Activated CD4-positive, alpha-beta T cell treated with anti-CD3 and anti-CD28 coated beads for 48 hours (primary cell): ENCODE measurements at regions not wholly inside any gene's neighbourhood (a gene's known extent, or its start where the extent isn't known, plus 50 kb on each side); places are given as distances from the start of the nearest gene placed in this dataset.

Experiments used
- DNase-seq: peaks from one replicate; pipeline ENCODE4 v3.0.0-alpha.2; 2020

DNA sequence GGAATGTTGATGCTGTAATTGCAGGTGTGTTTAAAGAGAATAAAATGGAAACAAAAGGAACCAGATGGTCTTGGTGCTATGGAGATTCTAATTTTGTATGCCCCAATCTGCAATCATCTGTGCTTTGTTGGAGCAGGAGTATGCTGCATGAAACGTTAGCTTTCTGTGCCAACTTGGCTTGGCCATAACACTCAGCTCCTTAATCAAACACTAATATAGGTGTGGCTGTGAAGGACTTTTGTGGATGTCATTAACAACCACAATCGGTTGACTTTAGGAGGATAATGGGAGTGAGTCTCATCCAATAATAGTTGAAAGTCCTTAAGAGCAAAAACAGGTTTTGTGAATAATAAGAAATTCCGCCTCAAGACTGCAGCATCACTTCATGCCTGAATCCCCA, 399.2 kb downstream of the NLGN4X start:
- no peak for DNase-seq

DNA sequence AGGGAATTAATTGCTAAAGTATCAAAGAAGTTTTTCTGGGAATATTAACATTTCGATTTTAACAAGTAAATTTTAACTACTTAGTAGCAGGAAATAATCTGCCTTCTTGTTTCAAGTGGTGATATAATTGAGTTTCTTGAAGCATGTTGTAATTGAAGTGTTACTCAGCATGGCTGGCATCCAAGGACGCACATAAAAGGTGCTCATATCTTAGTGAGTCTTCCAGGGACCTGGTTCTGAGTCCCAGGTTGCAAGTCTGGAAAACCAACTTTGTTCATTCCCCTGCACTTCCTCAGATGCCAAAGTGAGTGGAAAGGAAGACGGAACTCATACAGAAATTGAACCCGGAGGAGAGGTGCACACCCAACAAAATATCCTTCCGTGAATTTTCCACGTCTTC, 399.6 kb downstream of the NLGN4X start:
- DNase-seq, result no peak

DNA sequence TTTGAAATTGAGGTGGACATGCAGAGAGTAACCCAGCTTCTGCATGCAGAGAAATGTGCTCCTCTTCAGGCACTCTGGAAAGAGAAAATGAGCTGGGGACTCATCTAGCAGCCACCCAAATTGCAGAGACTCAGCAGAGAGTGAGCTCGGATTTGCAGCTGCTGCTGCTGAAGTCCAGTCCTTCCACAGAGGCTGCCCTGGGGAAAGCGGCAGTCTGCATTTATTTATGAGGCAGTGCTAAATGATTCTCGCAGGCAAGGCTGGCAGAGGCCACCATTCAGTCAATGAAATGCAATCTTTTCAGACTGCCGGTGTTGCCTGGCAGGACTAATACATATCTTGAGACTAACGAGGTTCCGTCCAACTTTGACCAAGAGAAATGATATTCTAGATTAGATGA, 404.8 kb downstream of the NLGN4X start:
- no peak for DNase-seq

- DNase-seq, result no peak
These were observed 418.0 kb downstream of the NLGN4X start for GRCh38 chrX:5810636-5811035.

DNA sequence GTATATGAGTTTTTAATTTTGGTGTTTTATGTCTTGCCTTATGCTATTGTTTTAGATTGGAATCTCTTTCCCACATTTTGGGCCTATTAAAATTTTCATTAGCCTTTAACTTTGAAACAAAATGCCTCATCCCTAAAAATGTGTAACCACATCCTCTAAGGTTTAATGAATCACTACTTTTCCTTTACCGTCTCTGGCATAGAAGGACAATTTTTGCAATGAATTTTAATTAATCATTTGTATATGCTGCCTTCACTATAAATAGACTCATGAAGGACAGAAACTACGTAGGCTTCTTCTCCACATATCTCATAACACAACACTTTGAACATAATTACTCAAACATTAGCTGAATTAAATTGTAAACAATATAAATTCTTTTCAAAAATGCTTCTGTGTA, 421.5 kb downstream of the NLGN4X start:
- DNase-seq, result no peak

DNA sequence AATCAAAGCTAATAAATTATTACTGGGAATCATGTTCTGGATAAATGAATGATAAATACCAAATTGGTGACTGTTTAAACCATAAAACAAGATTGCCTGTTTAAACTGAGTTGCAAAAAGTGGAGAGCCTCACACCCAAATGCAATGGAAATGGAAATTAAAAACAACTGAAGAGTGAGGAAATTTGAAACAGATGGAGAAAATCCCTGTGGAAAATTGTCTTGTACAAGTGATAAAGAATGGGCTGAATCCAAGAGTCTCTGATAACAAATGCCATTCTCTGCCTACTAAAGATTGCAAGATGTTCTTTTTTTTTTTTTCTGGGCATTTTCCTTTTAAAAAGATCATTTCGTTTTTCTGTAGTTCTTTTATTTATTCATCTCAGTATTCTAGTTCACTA, 426.3 kb downstream of the NLGN4X start:
- no peak for DNase-seq

DNA sequence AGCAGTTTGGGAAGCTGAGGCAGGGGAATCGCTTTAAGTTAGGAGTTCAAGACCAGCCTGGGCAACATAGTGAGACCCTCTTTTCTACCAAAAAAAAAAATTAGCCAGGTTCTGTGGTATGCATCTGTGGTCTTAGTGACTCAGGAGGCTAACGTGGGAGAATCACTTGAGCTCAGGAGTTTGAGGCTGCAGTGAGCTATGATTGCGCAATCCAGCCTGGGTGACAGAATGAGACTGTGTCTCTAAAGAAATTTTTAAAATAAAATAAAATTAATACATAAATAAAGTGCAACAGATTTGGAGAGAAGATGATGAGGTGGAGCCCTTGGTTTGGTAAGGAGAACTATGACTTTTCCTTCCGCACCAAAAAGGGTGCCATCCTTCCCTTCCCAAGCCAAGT, 436.9 kb downstream of the NLGN4X start:
- no peak for DNase-seq

GRCh38 chrX:5788910-5789309, 439.8 kb downstream of the NLGN4X start:
- no peak for DNase-seq

- DNase-seq, result no peak
These were observed 447.8 kb downstream of the NLGN4X start for GRCh38 chrX:5780821-5781220.

GRCh38 chrX:5775846-5776430, 452.7 kb downstream of the NLGN4X start:
- DNase-seq, result no peak

- no peak for DNase-seq
These were observed 454.2 kb downstream of the NLGN4X start for GRCh38 chrX:5774446-5774845.

DNA sequence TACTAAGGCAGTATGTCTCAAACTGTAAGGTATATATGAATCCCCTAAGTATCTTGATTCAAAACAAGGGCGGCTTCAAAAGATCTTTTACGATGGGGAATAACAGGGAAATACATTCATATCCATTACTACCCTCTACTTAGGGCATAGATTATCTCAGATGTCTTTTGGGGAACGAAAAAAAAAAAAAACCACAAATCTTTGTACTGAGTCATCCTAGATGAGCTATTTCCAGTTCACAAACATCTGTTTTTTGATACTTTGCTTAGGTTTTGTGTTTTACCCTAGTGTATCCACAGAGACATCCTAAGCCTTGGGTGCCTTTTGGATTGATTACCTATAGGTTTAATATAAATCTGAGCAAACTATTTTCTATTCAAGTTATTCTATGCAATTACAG, 457.2 kb downstream of the NLGN4X start:
- DNase-seq, result no peak

GRCh38 chrX:5756616-5757015, 472.1 kb downstream of the NLGN4X start:
- no peak for DNase-seq

- no peak for DNase-seq
These were observed 475.4 kb downstream of the NLGN4X start for GRCh38 chrX:5753291-5753690.

DNA sequence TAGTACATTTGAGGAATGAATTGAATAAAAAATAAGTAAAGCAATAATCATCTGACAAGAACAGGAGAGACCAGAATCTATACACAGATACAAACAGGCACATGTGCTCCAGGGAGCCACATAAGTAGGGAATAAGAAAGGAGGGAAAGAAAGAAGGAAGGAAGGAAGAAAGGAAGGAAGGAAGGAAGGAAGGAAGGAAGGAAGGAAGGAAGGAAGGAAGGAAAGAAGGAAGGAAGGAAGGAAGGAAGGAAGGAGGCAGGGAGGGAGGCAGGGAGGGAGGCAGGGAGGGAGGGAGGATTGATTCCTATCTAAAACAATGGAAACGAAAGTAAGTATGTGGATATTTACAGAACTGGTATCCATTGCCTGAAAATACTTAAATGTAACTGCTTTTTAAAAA, 475.8 kb downstream of the NLGN4X start:
- no peak for DNase-seq

DNA sequence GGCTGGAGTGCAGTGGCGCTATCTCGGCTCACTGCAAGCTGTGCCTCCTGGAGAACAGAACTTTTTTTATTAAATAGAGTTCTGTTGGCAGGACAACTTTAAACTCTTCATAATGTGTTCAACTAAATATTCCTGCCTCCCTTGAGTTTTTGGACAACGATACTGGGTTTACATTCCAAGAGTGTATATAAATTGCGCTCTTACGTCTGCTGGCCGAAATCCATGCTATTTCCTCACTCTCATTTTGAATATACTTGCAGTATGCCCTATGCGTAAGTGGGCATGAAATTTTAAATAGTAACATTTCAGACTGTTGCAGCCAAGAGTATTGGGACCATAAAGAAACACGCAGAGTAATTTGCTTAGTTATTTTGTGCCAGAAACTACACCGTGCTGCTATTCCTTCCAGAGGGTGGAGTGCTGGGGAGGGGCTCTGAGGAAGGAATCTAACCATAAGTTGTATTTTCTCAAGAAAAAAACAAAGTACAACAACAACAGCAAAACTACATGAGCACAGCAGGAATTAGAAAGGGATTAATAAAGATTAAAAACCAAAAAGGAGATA, 480.0 kb downstream of the NLGN4X start:
- DNase-seq, result no peak

GRCh38 chrX:5746231-5746630, 482.4 kb downstream of the NLGN4X start:
- DNase-seq, result no peak

- DNase-seq, result no peak
These were observed 495.2 kb downstream of the NLGN4X start for GRCh38 chrX:5733501-5733900.

- DNase-seq, result no peak
These were observed 498.1 kb downstream of the NLGN4X start for GRCh38 chrX:5730556-5730955.

GRCh38 chrX:5726224-5726623, 502.4 kb downstream of the NLGN4X start:
- DNase-seq, result no peak

DNA sequence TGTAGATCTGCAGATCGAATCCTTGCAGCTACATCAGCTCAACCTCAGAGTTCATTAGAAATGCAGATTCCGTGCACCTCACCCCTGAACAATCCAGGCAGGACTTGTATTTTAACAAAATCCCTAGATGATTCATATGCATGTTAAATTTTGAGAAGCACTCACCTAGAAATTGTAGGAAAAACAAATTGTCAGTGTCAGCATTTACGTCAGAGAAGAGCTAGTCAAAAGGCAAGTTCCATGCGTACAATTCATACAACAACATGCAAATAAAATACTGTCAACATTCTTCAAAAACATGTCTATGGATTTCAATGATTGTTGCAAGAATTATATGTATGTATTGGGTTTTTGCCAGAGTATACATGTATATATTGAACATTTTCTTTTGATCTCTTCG, 504.5 kb downstream of the NLGN4X start:
- DNase-seq, result no peak

DNA sequence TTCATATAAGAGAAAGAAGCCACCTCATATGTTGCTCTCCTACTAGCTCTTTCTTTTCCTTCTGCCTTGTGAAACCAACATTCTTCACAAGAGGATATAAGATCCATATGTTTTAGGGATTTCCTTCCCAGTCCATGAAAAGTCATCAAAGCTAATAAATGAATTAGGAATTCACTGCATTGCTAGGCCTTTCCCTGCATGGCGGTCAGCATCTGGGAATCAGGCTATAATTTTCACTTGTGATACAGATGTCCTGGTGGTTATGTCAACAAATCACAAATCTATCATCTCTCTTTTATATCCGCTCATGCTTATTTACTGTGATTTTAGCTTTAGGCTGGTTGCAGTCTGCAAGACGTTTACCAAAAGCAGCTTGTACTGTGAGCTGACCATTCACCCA, 510.0 kb downstream of the NLGN4X start:
- DNase-seq, result no peak

GRCh38 chrX:5716666-5717065, 512.0 kb downstream of the NLGN4X start:
- no peak for DNase-seq

GRCh38 chrX:5708251-5708650, 520.4 kb downstream of the NLGN4X start:
- no peak for DNase-seq

DNA sequence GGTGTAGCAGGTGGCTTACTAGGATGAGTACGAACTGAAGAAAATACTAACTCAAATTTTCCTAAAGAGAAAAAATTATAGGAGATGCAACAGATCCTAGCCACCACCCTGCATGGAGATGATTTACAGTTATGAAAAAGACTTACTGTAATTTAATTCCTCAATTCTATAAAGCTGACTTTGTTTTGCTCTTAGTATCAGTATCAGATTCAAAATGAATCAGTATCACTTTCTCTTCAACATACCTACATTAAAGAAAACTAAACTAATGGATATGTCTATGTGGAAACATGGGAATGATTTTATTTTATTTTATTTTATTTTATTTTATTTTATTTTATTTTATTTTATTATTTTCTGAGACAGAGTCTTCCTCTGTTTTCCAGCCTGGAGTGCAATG, 525.8 kb downstream of the NLGN4X start:
- no peak for DNase-seq

GRCh38 chrX:5695971-5696370, 532.7 kb downstream of the NLGN4X start:
- DNase-seq, result no peak
